ENCODE measurements at regions not wholly inside any gene's neighbourhood (a gene's known extent, or its start where the extent isn't known, plus 50 kb on each side); places are given as distances from the start of the nearest gene placed in this dataset.

GRCh38 chr20:58011106-58011946 is 217.1 kb downstream of the ANKRD60 start:
- no peak for TF ChIP-seq CTCF (IDR thresholded peaks at IDR 0.05; ENCODE audit: insufficient read depth, low read length, poor library complexity, severe bottlenecking)
- TF ChIP-seq EZH2phosphoT487 (conservative IDR thresholded peaks at IDR 0.05; ENCODE audit: low read length): no peak
